ENCODE measurements at regions not wholly inside any gene's neighbourhood (a gene's known extent, or its start where the extent isn't known, plus 50 kb on each side); places are given as distances from the start of the nearest gene placed in this dataset.

DNA sequence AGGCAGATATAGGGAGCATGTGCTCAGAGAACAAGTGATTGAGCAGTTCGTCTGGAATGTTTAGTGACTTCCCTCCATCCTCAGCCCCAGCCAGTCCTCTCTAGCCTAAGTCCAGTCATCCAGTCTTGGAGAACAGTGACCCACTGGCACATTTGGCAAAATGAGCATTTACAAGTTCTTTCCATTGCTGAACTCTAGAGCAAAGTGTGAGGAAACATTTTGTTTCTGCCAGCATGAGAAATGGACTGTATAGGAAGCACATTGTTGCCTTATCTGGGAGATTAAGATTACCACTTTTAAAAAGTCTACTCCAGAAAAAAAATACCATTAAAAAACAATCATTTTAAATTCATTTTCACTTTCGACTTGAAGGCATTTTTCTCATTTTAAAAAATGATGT, 353.6 kb downstream of the SHQ1 start:
- ChIA-PET POLR2A (ENCODE audit: low non-redundant PET) (no interaction called here), CTCF (interaction anchor here (0.5 kb wide), 1 partner anchor 10 kb away, joined by 3 read pairs; no protein-coding TSS in a partner anchor)
- TF ChIP-seq, protein P1, sequence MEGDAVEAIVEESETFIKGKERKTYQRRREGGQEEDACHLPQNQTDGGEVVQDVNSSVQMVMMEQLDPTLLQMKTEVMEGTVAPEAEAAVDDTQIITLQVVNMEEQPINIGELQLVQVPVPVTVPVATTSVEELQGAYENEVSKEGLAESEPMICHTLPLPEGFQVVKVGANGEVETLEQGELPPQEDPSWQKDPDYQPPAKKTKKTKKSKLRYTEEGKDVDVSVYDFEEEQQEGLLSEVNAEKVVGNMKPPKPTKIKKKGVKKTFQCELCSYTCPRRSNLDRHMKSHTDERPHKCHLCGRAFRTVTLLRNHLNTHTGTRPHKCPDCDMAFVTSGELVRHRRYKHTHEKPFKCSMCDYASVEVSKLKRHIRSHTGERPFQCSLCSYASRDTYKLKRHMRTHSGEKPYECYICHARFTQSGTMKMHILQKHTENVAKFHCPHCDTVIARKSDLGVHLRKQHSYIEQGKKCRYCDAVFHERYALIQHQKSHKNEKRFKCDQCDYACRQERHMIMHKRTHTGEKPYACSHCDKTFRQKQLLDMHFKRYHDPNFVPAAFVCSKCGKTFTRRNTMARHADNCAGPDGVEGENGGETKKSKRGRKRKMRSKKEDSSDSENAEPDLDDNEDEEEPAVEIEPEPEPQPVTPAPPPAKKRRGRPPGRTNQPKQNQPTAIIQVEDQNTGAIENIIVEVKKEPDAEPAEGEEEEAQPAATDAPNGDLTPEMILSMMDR (conservative IDR thresholded peaks at IDR 0.05; ENCODE audit: low read depth): no peak
- DNase-seq (ENCODE audit: low spot score): no peak
- no peak overlapping the region for H3K27ac ChIP-seq

DNA sequence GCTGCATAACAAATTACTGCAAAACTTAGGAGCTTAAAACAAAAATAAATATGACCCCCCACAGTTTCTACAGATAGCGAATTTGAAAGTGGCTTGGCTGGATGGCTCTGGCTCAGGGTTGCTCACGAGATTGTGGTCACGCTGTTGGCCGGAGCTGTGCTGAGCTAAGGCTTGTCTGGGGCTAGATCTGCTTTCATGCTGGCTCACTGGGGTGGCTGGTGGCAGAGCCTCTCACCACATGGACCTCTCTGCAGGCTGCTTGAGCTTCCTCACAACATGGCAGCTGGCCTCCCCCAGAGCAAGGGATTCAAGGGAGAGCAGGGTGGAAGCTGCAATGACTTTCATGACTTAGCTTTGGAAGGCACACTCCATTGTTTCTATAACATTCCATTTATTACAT, 354.1 kb downstream of the SHQ1 start:
- POLR2A ChIA-PET (ENCODE audit: low non-redundant PET): no interaction called here
- H3K27ac ChIP-seq: no peak overlapping the region
- CTCF ChIA-PET: no interaction called here
- TF ChIP-seq, protein P1 (conservative IDR thresholded peaks at IDR 0.05; ENCODE audit: low read depth): no peak
- no peak for DNase-seq (ENCODE audit: low spot score)

DNA sequence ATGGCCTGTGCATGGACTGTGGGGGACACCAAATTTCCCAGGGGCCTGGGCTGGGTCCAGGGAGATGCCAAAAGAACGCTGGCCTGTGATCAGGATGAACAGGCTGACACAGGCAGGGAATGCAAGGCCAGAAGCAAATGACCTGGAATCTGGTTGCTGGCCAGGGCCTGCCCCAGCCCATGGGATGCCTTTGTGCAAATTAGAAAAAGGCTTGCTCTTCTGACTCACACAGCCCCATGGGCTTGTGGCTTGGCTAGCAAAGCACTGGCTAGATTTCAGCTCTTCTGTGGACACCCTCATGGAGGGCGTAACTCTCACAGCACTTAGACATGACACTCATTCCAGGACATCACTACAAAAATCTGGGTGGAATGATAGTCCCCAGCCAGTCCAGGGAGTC, 356.0 kb downstream of the SHQ1 start:
- TF ChIP-seq, protein P1 (conservative IDR thresholded peaks at IDR 0.05; ENCODE audit: low read depth): no peak
- CTCF ChIA-PET: interaction anchor here (0.7 kb wide), 1 partner anchor 45 kb away, joined by 3 read pairs; no protein-coding TSS in a partner anchor
- POLR2A ChIA-PET (ENCODE audit: low non-redundant PET): no interaction called here
- H3K27ac ChIP-seq: peak overlapping the region; percentile 78
- peak; percentile 84 for DNase-seq (ENCODE audit: low spot score)

DNA sequence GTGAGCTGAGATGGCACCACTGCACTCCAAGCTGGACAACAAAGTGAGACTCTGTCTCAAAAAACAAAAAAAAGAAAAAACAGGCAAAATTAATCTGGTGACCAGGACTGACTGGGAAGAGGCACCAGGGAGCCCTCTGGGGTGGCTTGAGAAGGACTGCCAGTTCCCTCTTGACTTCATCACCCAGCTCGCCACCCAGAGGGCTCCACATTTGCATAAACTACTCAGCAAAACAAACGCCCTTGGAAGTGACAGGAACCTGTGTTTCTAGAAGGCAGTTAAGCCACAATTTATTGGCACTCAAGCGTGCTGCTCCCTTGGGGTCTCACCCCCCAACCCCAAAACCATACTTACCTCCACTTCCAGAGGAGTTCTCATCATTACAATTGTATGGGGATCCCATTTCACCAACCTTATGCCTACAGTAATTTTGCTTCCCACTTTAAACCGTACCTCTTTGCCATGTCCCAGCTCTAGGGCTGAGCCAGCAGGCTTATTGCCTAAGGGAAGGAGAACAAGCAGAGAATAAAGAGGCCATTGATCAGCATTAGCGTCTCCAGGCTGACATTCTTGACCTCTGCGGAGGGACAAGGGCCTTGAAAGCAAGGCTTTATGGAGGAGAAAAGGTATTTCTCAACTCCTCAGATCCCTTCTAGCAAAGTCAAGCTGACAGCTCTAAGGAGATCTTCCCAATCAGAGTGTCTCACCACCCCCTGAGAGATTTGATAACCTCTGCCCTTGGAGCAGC, 357.4 kb downstream of the SHQ1 start:
- POLR2A ChIA-PET (ENCODE audit: low non-redundant PET): no interaction called here
- TF ChIP-seq, protein P1 (conservative IDR thresholded peaks at IDR 0.05; ENCODE audit: low read depth): no peak
- no peak for DNase-seq (ENCODE audit: low spot score)
- CTCF ChIA-PET: interaction anchor here (0.6 kb wide), 1 partner anchor 53 kb away, joined by 6 read pairs; no protein-coding TSS in a partner anchor
- H3K27ac ChIP-seq: peak overlapping the region; percentile 78

DNA sequence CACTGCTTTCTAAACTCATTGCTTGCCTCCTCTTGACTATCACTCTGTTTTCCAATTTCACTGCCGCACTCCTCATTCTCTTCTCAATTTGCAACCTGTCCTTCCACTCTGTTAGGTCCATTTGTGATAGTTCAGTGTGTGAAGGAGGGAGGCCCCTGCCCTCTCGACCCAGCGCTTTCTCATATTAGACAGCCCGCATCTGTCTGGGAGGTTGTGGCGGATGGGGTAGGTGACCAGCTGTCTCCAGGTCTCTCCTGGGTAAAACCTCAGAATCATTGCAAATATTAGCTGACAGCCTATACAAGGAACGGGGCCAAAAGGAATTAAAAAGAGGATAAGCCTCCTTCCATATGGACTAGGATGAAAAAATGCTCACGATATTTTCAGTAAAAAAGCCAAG, 358.3 kb downstream of the SHQ1 start:
- no peak overlapping the region for H3K27ac ChIP-seq
- ChIA-PET POLR2A (ENCODE audit: low non-redundant PET) (no interaction called here), CTCF (interaction anchor here (0.6 kb wide), 1 partner anchor 54 kb away, joined by 6 read pairs; no protein-coding TSS in a partner anchor)
- no peak for DNase-seq (ENCODE audit: low spot score)
- TF ChIP-seq, protein P1 (conservative IDR thresholded peaks at IDR 0.05; ENCODE audit: low read depth): no peak

DNA sequence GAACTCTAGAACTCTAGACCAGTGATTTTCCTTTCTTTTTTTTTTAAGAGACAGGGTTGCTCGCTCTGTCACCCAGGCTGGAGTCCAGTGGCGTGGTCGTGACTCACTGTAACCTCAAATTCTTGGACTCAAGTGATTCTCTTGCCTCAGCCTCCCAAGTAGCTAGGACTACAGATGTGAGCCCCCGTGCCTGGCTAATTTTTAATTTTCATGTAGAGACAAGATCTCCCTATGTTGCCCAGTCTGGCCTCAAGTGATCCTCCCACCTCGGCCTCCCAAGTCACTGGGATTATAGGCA, 359.6 kb downstream of the SHQ1 start:
- H3K27ac ChIP-seq: no peak overlapping the region
- DNase-seq (ENCODE audit: low spot score): no peak
- ChIA-PET CTCF (no interaction called here), POLR2A (ENCODE audit: low non-redundant PET) (no interaction called here)
- TF ChIP-seq, protein P1 (conservative IDR thresholded peaks at IDR 0.05; ENCODE audit: low read depth): no peak
